ENCODE measurements at regions not wholly inside any gene's neighbourhood (a gene's known extent, or its start where the extent isn't known, plus 50 kb on each side); places are given as distances from the start of the nearest gene placed in this dataset.

DNA sequence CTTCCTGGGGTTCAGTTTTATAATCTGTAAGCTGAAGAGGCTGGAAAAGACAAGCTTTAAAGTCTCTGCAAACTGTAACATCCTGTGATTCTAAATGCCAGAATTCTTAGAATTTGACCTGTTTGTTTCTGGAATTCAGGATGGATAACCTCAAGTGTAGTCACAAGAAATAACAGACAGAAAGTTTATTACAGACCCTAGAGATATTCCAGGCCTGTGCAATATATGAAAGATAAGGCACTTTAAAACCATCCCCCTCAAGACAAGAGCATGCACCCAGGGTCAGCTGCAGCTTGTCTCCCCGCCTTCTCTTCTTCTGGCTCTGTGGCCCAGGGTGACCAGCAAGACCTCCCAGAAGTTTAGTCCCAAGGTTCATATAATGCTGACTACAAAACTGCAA, 298.7 kb upstream of the ACVR2A start (continued):
- TF ChIP-seq, protein P1, sequence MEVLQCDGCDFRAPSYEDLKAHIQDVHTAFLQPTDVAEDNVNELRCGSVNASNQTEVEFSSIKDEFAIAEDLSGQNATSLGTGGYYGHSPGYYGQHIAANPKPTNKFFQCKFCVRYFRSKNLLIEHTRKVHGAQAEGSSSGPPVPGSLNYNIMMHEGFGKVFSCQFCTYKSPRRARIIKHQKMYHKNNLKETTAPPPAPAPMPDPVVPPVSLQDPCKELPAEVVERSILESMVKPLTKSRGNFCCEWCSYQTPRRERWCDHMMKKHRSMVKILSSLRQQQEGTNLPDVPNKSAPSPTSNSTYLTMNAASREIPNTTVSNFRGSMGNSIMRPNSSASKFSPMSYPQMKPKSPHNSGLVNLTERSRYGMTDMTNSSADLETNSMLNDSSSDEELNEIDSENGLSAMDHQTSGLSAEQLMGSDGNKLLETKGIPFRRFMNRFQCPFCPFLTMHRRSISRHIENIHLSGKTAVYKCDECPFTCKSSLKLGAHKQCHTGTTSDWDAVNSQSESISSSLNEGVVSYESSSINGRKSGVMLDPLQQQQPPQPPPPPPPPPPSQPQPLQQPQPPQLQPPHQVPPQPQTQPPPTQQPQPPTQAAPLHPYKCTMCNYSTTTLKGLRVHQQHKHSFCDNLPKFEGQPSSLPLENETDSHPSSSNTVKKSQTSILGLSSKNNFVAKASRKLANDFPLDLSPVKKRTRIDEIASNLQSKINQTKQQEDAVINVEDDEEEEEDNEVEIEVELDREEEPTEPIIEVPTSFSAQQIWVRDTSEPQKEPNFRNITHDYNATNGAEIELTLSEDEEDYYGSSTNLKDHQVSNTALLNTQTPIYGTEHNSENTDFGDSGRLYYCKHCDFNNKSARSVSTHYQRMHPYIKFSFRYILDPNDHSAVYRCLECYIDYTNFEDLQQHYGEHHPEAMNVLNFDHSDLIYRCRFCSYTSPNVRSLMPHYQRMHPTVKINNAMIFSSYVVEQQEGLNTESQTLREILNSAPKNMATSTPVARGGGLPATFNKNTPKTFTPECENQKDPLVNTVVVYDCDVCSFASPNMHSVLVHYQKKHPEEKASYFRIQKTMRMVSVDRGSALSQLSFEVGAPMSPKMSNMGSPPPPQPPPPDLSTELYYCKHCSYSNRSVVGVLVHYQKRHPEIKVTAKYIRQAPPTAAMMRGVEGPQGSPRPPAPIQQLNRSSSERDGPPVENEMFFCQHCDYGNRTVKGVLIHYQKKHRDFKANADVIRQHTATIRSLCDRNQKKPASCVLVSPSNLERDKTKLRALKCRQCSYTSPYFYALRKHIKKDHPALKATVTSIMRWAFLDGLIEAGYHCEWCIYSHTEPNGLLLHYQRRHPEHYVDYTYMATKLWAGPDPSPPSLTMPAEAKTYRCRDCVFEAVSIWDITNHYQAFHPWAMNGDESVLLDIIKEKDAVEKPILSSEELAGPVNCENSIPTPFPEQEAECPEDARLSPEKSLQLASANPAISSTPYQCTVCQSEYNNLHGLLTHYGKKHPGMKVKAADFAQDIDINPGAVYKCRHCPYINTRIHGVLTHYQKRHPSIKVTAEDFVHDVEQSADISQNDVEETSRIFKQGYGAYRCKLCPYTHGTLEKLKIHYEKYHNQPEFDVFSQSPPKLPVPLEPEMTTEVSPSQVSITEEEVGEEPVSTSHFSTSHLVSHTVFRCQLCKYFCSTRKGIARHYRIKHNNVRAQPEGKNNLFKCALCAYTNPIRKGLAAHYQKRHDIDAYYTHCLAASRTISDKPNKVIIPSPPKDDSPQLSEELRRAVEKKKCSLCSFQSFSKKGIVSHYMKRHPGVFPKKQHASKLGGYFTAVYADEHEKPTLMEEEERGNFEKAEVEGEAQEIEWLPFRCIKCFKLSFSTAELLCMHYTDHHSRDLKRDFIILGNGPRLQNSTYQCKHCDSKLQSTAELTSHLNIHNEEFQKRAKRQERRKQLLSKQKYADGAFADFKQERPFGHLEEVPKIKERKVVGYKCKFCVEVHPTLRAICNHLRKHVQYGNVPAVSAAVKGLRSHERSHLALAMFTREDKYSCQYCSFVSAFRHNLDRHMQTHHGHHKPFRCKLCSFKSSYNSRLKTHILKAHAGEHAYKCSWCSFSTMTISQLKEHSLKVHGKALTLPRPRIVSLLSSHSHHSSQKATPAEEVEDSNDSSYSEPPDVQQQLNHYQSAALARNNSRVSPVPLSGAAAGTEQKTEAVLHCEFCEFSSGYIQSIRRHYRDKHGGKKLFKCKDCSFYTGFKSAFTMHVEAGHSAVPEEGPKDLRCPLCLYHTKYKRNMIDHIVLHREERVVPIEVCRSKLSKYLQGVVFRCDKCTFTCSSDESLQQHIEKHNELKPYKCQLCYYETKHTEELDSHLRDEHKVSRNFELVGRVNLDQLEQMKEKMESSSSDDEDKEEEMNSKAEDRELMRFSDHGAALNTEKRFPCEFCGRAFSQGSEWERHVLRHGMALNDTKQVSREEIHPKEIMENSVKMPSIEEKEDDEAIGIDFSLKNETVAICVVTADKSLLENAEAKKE (CRISPR knock-in tag; IDR thresholded peaks at IDR 0.05), result no peak
- TF ChIP-seq EZH2 (IDR thresholded peaks at IDR 0.05; ENCODE audit: low read depth, unreplicated experiment) (no peak), NANOG (IDR thresholded peaks at IDR 0.05; ENCODE audit: borderline replicate concordance) (no peak), POLR2AphosphoS5 (IDR thresholded peaks at IDR 0.05; ENCODE audit: low read depth) (no peak), EZH2phosphoT487 (IDR thresholded peaks at IDR 0.05; ENCODE audit: unreplicated experiment) (no peak)
- TF ChIP-seq, protein P2, sequence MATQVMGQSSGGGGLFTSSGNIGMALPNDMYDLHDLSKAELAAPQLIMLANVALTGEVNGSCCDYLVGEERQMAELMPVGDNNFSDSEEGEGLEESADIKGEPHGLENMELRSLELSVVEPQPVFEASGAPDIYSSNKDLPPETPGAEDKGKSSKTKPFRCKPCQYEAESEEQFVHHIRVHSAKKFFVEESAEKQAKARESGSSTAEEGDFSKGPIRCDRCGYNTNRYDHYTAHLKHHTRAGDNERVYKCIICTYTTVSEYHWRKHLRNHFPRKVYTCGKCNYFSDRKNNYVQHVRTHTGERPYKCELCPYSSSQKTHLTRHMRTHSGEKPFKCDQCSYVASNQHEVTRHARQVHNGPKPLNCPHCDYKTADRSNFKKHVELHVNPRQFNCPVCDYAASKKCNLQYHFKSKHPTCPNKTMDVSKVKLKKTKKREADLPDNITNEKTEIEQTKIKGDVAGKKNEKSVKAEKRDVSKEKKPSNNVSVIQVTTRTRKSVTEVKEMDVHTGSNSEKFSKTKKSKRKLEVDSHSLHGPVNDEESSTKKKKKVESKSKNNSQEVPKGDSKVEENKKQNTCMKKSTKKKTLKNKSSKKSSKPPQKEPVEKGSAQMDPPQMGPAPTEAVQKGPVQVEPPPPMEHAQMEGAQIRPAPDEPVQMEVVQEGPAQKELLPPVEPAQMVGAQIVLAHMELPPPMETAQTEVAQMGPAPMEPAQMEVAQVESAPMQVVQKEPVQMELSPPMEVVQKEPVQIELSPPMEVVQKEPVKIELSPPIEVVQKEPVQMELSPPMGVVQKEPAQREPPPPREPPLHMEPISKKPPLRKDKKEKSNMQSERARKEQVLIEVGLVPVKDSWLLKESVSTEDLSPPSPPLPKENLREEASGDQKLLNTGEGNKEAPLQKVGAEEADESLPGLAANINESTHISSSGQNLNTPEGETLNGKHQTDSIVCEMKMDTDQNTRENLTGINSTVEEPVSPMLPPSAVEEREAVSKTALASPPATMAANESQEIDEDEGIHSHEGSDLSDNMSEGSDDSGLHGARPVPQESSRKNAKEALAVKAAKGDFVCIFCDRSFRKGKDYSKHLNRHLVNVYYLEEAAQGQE (IDR thresholded peaks at IDR 0.05; ENCODE audit: unreplicated experiment), result no peak

DNA sequence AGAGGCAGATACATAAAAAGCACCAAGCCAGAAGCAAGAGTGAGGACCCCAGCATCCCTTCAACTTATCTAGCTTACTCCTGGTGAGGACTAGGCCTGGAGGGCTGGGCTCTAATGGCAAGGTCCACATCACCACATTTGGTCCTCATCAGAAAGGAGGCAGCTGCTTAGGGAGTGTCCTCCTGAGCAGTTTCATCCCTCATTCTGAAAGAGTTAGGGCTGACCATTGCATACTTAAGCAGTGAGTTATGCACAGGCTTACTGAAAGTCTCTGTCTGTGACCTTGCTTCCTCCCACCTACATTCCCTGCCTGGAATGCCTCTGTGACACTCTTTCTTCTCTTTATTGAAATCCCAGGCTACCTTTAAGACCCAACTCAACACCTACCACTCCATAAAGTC, 301.8 kb upstream of the ACVR2A start:
- no peak overlapping the region for H3K27ac Mint-ChIP-seq
- H3K4me3 Mint-ChIP-seq, result no peak overlapping the region
- no peak for TF ChIP-seq EZH2 (IDR thresholded peaks at IDR 0.05; ENCODE audit: low read depth, unreplicated experiment)
- Histone ChIP-seq H3K4me3 (no peak overlapping the region), H3K4me2 (no peak overlapping the region), H3K79me2 (replicated peaks; ENCODE audit: insufficient read depth) (no peaks in the 10 kb centered on the region), H3F3A (replicated peaks; ENCODE audit: low read depth) (no peaks in the 10 kb centered on the region), H3K27me3 (ENCODE audit: insufficient read depth) (no peaks in the 10 kb centered on the region), H2AFZ (no peak overlapping the region), H3K9me2 (ENCODE audit: insufficient read depth) (peaks cover 9% of the 10 kb centered on the region; the same call in 1 of the 2 replicates), H3K27ac (ENCODE audit: low read depth) (no peak overlapping the region), H3K4me1 (ENCODE audit: insufficient read depth) (no peaks in the 10 kb centered on the region), H4K20me1 (replicated peaks; ENCODE audit: insufficient read depth) (no peaks in the 10 kb centered on the region), H3K36me3 (ENCODE audit: insufficient read depth) (no peaks in the 10 kb centered on the region)
- H3K9me3 Mint-ChIP-seq, result no peaks in the 10 kb centered on the region
- no peaks in the 10 kb centered on the region for H3K4me1 Mint-ChIP-seq
- H3K27me3 Mint-ChIP-seq (ENCODE audit: insufficient read depth, low read depth, poor library complexity), result no peaks in the 10 kb centered on the region
- no peak for DNase-seq (ENCODE audit: low spot score)
- ATAC-seq, result no peak
- 0 out of 3 replicates have a peak, but pooled peaks cover 2% of the 10 kb centered on the region for H3K36me3 Mint-ChIP-seq (ENCODE audit: low read depth)

All from GM23338 (cell line).